ENCODE measurements at regions not wholly inside any gene's neighbourhood (a gene's known extent, or its start where the extent isn't known, plus 50 kb on each side); places are given as distances from the start of the nearest gene placed in this dataset.

DNA sequence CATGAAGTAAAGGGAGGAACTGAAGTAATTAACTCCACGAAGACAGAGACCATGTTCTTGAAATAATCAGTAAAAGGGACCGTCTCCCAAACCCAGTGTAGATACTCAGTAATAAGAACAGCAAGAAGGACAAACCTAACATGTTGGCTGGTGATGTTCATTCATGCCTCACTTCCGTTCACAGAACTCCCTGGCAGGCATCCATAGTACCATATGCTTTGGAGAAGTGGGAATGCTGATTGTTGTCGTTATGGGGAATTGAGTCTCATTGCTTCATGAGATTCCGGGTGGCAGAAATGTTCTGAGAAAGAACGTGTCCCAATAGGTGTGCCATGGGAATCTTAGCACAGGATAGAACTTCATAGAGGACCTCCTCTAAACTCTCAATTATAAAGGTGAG lies 452.3 kb downstream of the ZSWIM6 start:
- TF ChIP-seq, protein P1, sequence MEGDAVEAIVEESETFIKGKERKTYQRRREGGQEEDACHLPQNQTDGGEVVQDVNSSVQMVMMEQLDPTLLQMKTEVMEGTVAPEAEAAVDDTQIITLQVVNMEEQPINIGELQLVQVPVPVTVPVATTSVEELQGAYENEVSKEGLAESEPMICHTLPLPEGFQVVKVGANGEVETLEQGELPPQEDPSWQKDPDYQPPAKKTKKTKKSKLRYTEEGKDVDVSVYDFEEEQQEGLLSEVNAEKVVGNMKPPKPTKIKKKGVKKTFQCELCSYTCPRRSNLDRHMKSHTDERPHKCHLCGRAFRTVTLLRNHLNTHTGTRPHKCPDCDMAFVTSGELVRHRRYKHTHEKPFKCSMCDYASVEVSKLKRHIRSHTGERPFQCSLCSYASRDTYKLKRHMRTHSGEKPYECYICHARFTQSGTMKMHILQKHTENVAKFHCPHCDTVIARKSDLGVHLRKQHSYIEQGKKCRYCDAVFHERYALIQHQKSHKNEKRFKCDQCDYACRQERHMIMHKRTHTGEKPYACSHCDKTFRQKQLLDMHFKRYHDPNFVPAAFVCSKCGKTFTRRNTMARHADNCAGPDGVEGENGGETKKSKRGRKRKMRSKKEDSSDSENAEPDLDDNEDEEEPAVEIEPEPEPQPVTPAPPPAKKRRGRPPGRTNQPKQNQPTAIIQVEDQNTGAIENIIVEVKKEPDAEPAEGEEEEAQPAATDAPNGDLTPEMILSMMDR (IDR thresholded peaks at IDR 0.05) = no peak
- TF ChIP-seq POLR2A (IDR thresholded peaks at IDR 0.05) = no peak
